Left ventricle myocardium superior (tissue), 1 donor: ENCODE measurements at regions not wholly inside any gene's neighbourhood (a gene's known extent, or its start where the extent isn't known, plus 50 kb on each side); places are given as distances from the start of the nearest gene placed in this dataset.

Experiments
- ATAC-seq: fragments of 200-7000 bp; cut with Tn5 transposase; one replicate; pipeline ENCODE4 v1.9.1; 2020; ENCODE audit warnings: mild to moderate bottlenecking, moderate library complexity
- DNase-seq: peaks from one replicate; pipeline ENCODE4 v3.0.0-alpha.2; 2020
- intact Hi-C: fragments of 100-400 bp; cut with micrococcal nuclease; formaldehyde crosslinking; loops from one replicate; pipeline ENCODE4 v1.11.0; 2022
- donor health status: DM: no; HTN: yes; CAD: no; lungs with severe emphysema.

DNA sequence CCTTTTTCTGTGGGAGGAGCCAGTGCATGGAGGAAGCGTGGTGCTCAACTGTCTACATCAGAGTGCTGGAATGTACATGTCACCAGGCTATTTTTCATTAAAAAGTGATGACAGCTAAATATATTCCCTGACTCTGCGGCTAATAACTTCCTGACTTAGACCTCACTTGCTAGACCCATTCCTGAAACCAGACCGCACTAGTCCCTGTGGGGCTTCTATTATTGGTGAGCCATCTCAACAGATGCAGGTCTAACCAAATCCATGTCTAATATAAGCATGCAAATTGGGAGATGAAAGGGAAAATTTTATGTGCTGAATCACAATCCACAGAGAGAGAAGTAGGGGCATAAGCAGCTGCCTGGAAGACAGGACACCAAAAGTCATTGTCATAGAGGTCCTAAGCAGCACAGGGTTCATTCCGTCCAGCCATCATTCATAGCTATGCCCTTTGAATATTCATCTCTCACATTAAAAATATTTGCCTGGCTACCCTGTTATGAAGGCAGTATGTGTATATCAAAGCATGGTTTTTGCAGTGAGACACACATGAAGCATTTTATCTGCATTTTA lies 110.9 kb upstream of the BLID start:
- ATAC-seq (no peak), DNase-seq (no peak)
- intact Hi-C loops: no loop called here

- intact Hi-C loops: no loop called here
- DNase-seq (no peak), ATAC-seq (no peak)
These were observed 108.9 kb upstream of the BLID start for GRCh38 chr11:122224867-122225266.

- no peak for ATAC-seq
These were observed 104.3 kb upstream of the BLID start for GRCh38 chr11:122220321-122220720.

GRCh38 chr11:122219791-122220190 lies 103.8 kb upstream of the BLID start:
- intact Hi-C loops: loop anchor here (5.0 kb wide), 1 partner anchor 283 kb away; no protein-coding TSS in a partner anchor
- ATAC-seq (no peak), DNase-seq (no peak)

More at GRCh38 chr11:122220321-122220720, 104.3 kb upstream of the BLID start:
- intact Hi-C loops: no loop called here
- no peak for DNase-seq

GRCh38 chr11:122215244-122215992 lies 99.4 kb upstream of the BLID start:
- intact Hi-C loops: loop anchor here (5.0 kb wide), 1 partner anchor 287 kb away; no protein-coding TSS in a partner anchor
- ATAC-seq (peak; percentile 98), DNase-seq (peak; percentile 89)

- ATAC-seq: no peak
- DNase-seq: no peak
- intact Hi-C loops: no loop called here
These were observed 98.6 kb upstream of the BLID start for GRCh38 chr11:122214567-122214966.

- intact Hi-C loops: no loop called here
- no peak for ATAC-seq
- no peak for DNase-seq
These were observed 98.1 kb upstream of the BLID start for GRCh38 chr11:122214080-122214479.

DNA sequence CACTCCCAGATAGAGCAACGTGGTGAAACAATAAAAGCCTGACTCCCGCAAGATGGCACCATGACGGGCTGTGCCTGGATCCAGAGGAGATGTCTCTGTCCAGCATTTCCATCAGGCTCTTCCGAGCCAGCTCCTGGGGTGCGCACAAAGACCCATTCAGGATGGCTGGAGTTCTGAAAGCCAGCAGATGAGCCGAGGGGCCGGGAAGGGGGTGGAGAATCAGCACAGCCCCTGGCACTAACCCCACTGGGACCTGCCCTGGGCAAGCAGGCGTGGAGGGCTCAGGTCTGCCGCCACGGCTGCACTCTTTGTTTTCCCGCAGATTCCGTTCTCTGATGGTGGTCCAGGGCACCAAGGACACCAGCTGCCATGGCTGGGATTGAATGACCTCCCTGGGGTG lies 97.2 kb upstream of the BLID start:
- intact Hi-C loops: no loop called here
- no peak for DNase-seq
- ATAC-seq: no peak

GRCh38 chr11:122210367-122210997 lies 94.5 kb upstream of the BLID start:
- ATAC-seq (peak; percentile 24), DNase-seq (no peak)
- intact Hi-C loops: no loop called here

DNA sequence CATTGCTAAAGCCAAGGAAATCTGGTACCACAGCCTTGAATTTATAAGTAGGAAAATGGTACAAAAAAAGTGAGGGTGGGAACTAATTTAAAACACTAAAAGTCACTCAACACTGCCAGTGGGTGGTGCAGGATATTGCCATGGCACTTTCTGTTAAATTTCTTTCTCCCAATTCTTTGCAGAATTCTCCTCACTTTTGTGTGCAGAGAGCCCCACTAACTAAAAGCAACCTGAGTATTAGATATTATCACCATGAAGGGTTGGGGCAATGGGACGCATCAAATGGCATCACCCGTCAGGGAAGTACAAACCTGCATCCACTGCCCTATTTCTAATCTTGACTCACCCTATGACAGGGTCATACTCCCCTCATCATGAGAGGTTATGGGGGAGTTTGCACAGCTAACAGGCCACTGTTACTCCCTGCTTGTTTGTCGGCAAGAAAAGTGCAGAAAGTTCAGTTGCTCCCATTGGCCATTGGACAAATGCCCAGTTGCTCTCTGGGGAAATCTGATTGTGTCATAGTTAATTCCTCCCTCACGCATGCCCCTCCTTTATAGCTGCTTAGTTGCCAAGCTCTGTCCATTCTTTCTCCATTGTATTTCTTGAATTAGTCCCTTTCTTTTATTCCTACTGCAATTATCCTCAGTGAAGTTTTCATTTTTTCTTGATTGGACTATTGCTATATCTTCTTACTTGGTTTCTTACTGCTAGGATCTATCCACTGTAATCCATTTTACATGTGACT lies 93.8 kb upstream of the BLID start:
- intact Hi-C loops: no loop called here
- DNase-seq (no peak), ATAC-seq (peak; percentile 81)

DNA sequence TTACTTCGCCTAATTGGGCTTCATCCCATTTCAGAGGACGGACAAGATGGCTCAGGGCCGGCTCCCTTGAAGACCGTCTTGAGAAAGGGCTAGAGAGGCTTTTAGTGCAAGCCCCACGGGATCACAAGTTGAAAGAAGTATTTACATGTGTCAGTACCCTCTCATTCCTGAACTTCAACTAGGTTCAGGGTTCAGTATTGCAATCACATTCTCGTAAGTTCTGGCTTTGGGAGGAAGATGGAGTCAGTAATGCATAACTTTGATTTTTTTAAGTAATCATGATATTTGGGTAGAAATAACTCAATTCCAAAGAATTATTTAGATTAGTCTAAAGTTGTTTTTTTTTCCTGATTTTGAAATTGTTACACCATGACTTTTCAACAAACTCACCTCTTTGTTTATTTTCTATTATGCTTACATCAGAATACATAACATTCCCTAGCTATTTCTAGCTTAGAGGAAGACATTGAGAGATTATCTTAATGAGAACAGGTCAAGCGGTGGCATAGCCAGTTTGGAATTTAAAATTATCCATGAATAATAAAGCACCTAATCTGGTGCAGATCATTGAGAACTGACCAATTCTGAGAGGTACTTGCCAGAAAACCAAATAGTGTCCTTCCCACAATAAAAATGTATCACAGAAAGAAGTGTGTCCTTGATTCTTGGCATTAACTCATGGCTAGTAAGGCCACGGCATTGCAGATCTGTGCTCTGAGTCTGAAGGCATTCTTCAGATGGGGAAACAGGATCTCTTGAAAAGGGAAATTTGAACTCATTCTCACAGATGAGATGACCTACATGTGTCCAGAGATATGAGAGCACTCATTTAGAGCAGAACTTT lies 92.1 kb upstream of the BLID start:
- ATAC-seq (peak; percentile 13), DNase-seq (peak; percentile 35)
- intact Hi-C loops: no loop called here

- DNase-seq: no peak
- intact Hi-C loops: no loop called here
- peak; percentile 9 for ATAC-seq
These were observed 91.5 kb upstream of the BLID start for GRCh38 chr11:122207505-122207904.

- no peak for DNase-seq
- ATAC-seq: no peak
- intact Hi-C loops: no loop called here
These were observed 89.0 kb upstream of the BLID start for GRCh38 chr11:122205036-122205435.

DNA sequence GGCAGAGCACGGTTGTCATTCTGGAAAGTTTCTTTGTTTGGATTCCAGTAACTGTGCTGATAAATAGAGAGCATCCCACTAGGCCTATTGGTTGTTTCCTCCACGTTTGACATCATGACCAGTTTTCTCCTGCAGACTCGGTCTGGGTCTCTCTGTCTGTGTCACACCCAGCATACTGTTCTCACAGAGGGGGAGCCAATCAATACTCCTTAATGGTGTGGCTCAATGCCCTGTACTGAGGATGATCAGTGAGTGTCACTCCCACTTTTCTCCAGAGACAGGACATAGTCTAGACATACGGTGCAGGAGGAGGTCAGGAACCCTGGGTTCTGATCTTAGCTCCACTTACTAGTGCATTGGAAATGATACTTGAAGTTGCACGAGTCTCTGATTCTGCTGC lies 88.2 kb upstream of the BLID start:
- intact Hi-C loops: loop anchor here (5.0 kb wide), 1 partner anchor 552 kb away; no protein-coding TSS in a partner anchor

DNA sequence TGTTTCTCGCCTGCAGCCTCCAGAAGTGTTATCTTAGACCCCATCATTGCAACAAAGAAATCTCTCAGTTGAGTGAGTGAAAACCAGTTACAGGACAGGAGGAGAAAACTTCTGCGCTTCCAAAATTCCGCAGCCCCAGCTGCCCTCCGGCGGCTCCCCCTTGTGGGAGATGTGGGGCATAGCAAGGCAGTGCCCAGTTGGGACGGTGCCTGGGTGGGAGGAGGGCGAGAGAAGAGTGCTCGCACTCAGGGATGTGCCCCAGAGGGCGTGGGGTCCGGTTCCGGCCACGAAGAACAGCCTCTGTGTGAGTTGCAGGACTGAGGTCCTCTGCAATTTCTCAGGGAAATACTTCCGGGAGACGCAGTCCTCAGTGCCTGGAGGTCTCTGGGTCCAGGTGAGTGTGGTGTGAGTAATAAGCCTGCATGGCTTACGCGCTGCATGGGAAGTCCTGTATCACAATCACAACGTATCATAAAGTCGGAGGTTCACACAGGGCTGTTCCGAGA lies 87.0 kb upstream of the BLID start:
- intact Hi-C loops: loop anchor here (5.0 kb wide), 1 partner anchor 551 kb away; no protein-coding TSS in a partner anchor
- DNase-seq (peak; percentile 81), ATAC-seq (peak; percentile 91)

More for the DNA sequence above, 88.2 kb upstream of the BLID start:
- ATAC-seq (no peak), DNase-seq (no peak)

DNA sequence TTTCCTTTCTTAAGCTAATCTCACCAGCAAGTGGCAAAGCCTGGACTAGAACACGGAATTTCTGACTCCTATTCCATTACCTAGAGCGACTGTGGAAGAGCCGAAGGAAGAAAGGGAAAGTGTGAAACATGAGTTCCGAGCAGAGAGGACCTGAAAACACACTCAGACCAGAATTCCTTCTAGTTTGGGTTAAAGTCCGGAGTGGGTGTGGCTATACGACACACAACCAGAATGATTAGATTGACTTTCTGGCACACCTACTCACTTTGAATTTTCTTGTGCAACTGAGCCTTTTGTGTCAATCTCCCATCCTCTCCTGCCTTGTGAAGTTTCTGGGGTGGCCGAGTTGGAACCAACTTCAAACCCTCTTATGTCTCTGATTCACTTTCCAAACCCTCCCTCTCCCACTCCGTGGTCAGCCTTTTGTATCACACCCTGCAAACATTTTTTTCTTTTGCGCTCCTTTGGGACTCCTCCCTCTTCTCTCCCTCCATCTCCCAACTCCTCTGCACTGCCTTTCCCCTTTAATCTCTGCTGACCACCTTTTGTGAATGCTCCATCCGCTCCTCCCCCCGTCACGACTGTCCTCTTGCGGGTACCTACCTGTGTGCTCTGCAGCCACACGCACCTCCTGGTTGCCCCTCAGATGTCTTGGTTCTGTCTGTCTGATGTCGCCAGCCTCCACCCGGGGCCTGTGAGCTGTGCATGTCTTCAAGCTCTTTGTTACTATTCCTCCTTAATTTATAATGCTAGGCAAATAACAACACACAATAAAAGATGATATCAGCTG lies 86.3 kb upstream of the BLID start:
- peak; percentile 33 for DNase-seq
- intact Hi-C loops: loop anchor here (5.0 kb wide), 1 partner anchor 550 kb away; no protein-coding TSS in a partner anchor
- ATAC-seq: peak; percentile 50

DNA sequence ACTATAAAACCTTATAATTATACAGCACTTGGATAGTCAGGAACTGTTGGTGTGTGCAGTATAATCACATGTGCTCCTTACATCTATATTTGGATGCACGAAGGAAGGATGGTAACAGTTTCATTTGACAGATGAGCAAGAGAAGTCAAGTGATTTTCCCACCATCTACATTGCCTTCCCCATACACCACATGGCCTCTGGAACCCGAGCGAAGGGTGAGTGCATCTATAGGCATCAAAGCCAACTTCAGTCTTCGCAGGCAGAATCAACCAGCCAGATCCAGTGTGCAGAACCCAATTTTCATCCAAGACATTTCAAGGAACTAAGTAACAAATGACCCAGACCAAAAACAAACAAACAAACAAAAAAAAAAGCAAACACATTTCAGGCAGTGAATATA lies 85.1 kb upstream of the BLID start:
- intact Hi-C loops: loop anchor here (5.0 kb wide), 1 partner anchor 549 kb away; no protein-coding TSS in a partner anchor
- DNase-seq (no peak), ATAC-seq (no peak)

DNA sequence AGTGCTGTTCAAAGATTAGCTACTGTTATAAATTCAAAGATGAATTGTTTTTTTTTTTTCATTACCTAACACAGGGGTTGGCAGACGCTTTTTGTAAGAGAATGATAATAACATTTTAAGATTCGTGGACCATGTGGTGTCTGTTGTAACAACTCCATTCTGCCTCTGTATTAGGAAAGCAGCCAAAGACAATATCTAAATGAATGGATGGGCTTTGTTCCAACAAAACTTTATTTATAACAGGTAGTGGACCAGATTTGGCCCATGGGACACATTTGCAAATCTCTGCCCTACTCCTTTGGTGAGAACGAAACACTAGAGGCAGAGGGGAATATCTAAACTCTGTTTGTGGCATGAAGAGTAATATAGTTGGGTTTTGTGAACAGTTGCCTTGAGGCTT lies 83.6 kb upstream of the BLID start:
- intact Hi-C loops: loop anchor here (5.0 to 10.0 kb wide), 2 partner anchors 95 to 547 kb away; no protein-coding TSS in a partner anchor
- no peak for ATAC-seq
- no peak for DNase-seq
